SU-DHL-6 (cell line): ENCODE measurements at regions not wholly inside any gene's neighbourhood (a gene's known extent, or its start where the extent isn't known, plus 50 kb on each side); places are given as distances from the start of the nearest gene placed in this dataset.

Experiments
- H2AFZ ChIP-seq: fragments of 200-600 bp; sonication (generic); 2 replicates; pipeline ENCODE4 v1.6.1; 2014; ENCODE audit warnings: low read depth, mild to moderate bottlenecking, moderate library complexity, mixed read lengths, antibody characterized with exemption, low read length; ENCODE audit not compliant: severe bottlenecking
- H3F3A ChIP-seq: fragments of 200-600 bp; shearing (Covaris generic); 2 replicates; pipeline ENCODE4 v1.6.0; 2016; ENCODE audit warnings: antibody characterized with exemption, mild to moderate bottlenecking; ENCODE audit not compliant: insufficient read depth
- H3K27ac ChIP-seq: fragments of 200-600 bp; sonication (generic); 2 replicates; pipeline ENCODE4 v1.5.1; 2016; ENCODE audit warnings: low read depth, mild to moderate bottlenecking, low read length, moderate library complexity, mixed read lengths
- H3K27me3 ChIP-seq: fragments of 200-600 bp; sonication (generic), shearing (Covaris generic); 2 replicates; pipeline ENCODE4 v1.6.0; 2014; ENCODE audit warnings: mild to moderate bottlenecking, low read length
- H3K36me3 ChIP-seq: fragments of 200-600 bp; sonication (generic); 2 replicates; pipeline ENCODE4 v1.6.1; 2014; ENCODE audit warnings: mild to moderate bottlenecking, low read length, mixed read lengths
- H3K4me2 ChIP-seq: fragments of 300-600, 200-600 bp; shearing (Covaris generic), sonication (generic); 2 replicates; pipeline ENCODE4 v1.6.0; 2014; ENCODE audit warnings: low read length, low read depth, mild to moderate bottlenecking; ENCODE audit not compliant: poor library complexity, severe bottlenecking
- H3K4me3 ChIP-seq: fragments of 200-600 bp; sonication (generic); 2 replicates; pipeline ENCODE4 v1.5.1; 2014; ENCODE audit warnings: antibody characterized with exemption, low read length, mild to moderate bottlenecking, mixed read lengths; ENCODE audit not compliant: insufficient read depth, poor library complexity, severe bottlenecking
- H3K79me2 ChIP-seq: fragments of 200-600 bp; sonication (generic); 2 replicates; pipeline ENCODE4 v1.6.1; 2014; ENCODE audit warnings: mild to moderate bottlenecking, low read length, moderate library complexity; ENCODE audit not compliant: insufficient read depth
- H3K9ac ChIP-seq: fragments of 200-600 bp; sonication (generic); 2 replicates; pipeline ENCODE4 v1.7.0; 2014; ENCODE audit warnings: mild to moderate bottlenecking, low read length
- H3K9me2 ChIP-seq: fragments of 200-600 bp; sonication (generic); replicated peaks from 2 replicates; pipeline ENCODE4 v1.6.1; 2014; ENCODE audit warnings: low read length; ENCODE audit not compliant: insufficient read depth
- H3K9me3 ChIP-seq: fragments of 200-600 bp; sonication (generic); 2 replicates; pipeline ENCODE4 v1.6.1; 2014; ENCODE audit warnings: low read length, mixed read lengths; ENCODE audit not compliant: insufficient read depth
- H4K20me1 ChIP-seq: fragments of 200-600 bp; sonication (generic); 2 replicates; pipeline ENCODE4 v1.6.1; 2014; ENCODE audit warnings: low read depth, mild to moderate bottlenecking, antibody characterized with exemption, low read length, moderate library complexity, mixed read lengths
- EZH2phosphoT487 ChIP-seq: fragments of 200-600 bp; sonication (generic), shearing (Covaris generic); conservative IDR thresholded peaks from 2 replicates; pipeline ENCODE4 v1.6.1; 2018; ENCODE audit warnings: mild to moderate bottlenecking, antibody characterized with exemption, low read length, moderate library complexity, mixed read lengths
- TF ChIP-seq, protein P1 (sequence below): fragments of 200-600 bp; sonication (generic); IDR thresholded peaks from one replicate; pipeline ENCODE4 v1.5.1; 2017; ENCODE audit warnings: antibody characterized with exemption, mild to moderate bottlenecking, low read length, moderate library complexity; ENCODE audit not compliant: insufficient read depth, poor library complexity, severe bottlenecking

DNA sequence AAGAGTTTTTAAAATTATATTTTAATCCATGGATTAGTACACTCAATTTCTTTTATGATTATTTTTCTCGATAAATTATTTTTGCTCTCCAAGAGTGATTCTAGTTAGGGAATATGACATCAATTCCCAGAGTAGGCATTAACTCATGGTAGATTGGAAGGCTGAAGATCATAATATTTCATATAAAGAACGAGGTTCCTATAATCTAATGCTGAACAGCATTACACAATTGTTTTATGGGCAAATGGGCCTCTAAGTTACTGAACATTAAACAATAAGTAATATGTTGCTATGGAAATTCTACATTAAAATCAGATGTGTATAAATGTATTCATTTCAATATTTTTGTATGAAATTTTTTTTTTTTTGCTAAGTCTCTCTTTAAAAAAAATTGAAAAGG, 140.3 kb downstream of the ZNF608 start:
- no peaks in the 10 kb centered on the region for H3K9me3 ChIP-seq
- H4K20me1 ChIP-seq, result no peaks in the 10 kb centered on the region
- H3K79me2 ChIP-seq, result no peaks in the 10 kb centered on the region
- no peaks in the 10 kb centered on the region for H3K9me2 ChIP-seq
- no peak overlapping the region for H3K4me2 ChIP-seq
- H3K27me3 ChIP-seq, result no peaks in the 10 kb centered on the region
- H3K4me3 ChIP-seq, result no peak overlapping the region
- no peak overlapping the region for H2AFZ ChIP-seq
- no peak overlapping the region for H3K27ac ChIP-seq
- no peaks in the 10 kb centered on the region for H3F3A ChIP-seq
- TF ChIP-seq, protein P1, sequence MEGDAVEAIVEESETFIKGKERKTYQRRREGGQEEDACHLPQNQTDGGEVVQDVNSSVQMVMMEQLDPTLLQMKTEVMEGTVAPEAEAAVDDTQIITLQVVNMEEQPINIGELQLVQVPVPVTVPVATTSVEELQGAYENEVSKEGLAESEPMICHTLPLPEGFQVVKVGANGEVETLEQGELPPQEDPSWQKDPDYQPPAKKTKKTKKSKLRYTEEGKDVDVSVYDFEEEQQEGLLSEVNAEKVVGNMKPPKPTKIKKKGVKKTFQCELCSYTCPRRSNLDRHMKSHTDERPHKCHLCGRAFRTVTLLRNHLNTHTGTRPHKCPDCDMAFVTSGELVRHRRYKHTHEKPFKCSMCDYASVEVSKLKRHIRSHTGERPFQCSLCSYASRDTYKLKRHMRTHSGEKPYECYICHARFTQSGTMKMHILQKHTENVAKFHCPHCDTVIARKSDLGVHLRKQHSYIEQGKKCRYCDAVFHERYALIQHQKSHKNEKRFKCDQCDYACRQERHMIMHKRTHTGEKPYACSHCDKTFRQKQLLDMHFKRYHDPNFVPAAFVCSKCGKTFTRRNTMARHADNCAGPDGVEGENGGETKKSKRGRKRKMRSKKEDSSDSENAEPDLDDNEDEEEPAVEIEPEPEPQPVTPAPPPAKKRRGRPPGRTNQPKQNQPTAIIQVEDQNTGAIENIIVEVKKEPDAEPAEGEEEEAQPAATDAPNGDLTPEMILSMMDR, result no peak
- TF ChIP-seq EZH2phosphoT487, result no peak
- no peak overlapping the region for H3K9ac ChIP-seq
- H3K36me3 ChIP-seq, result no peaks in the 10 kb centered on the region

DNA sequence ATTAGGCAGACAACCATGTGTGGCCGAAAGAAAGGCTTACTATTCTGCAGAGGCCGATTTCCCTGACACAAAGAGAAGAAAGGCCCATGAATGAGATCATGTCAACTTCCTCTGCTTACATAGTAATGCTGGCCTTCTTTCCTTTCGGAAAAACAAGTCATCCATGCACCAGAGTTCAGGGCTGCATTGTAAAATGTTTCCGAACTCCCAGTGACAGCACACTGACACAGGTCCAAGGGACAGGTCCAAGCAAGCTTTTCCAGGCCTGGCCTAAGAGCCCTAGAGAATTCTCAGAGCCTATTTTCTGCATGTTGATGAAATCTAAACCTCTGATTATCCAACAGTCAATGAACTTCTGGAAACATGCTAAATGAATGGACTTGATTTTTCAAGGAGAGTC, 140.9 kb downstream of the ZNF608 start:
- Histone ChIP-seq H3K9me2 (no peaks in the 10 kb centered on the region), H2AFZ (no peak overlapping the region), H3K27ac (no peak overlapping the region), H3K9me3 (no peaks in the 10 kb centered on the region), H4K20me1 (no peaks in the 10 kb centered on the region), H3K4me2 (no peak overlapping the region), H3K36me3 (no peaks in the 10 kb centered on the region), H3K4me3 (no peak overlapping the region), H3K27me3 (no peaks in the 10 kb centered on the region), H3F3A (no peaks in the 10 kb centered on the region), H3K9ac (no peak overlapping the region; the same call in 1 of the 2 replicates), H3K79me2 (no peaks in the 10 kb centered on the region)
- TF ChIP-seq EZH2phosphoT487, result no peak
- TF ChIP-seq, protein P1, result no peak

DNA sequence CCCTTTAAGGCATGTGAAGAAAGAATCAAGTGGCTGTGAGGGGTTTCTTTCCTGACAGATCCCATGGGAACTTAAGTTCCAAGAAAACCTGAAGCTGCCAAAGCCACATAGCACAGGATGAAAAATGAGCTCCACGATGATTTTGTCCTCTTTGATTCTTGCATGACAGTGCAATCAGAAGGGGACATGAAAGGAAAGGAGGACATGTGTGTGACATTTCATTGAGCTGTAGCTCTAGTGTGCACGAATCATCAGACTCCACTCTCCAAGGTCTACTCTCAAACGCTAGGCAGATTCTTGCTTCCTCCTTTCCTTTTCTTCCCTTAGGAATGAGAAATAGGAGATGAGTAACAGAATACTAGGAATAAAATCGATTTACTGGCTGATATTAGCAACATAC, 142.0 kb downstream of the ZNF608 start:
- Histone ChIP-seq H3K36me3 (no peaks in the 10 kb centered on the region), H3K27me3 (no peaks in the 10 kb centered on the region), H3K9me2 (no peaks in the 10 kb centered on the region), H3K27ac (no peak overlapping the region), H3K4me3 (no peak overlapping the region), H3K79me2 (no peaks in the 10 kb centered on the region), H3F3A (0 out of 2 replicates have a peak, but pooled peaks cover under 1% of the 10 kb centered on the region), H4K20me1 (no peaks in the 10 kb centered on the region), H2AFZ (no peak overlapping the region), H3K4me2 (no peak overlapping the region), H3K9ac (no peak overlapping the region), H3K9me3 (no peaks in the 10 kb centered on the region)
- TF ChIP-seq, protein P1, result no peak
- TF ChIP-seq EZH2phosphoT487, result no peak
